ENCODE measurements at regions not wholly inside any gene's neighbourhood (a gene's known extent, or its start where the extent isn't known, plus 50 kb on each side); places are given as distances from the start of the nearest gene placed in this dataset.
"Not testable (repeated sequence)": the region's sequence is repeated elsewhere in the genome, so short reads cannot be mapped to it uniquely, and the experiment has no call there.

DNA sequence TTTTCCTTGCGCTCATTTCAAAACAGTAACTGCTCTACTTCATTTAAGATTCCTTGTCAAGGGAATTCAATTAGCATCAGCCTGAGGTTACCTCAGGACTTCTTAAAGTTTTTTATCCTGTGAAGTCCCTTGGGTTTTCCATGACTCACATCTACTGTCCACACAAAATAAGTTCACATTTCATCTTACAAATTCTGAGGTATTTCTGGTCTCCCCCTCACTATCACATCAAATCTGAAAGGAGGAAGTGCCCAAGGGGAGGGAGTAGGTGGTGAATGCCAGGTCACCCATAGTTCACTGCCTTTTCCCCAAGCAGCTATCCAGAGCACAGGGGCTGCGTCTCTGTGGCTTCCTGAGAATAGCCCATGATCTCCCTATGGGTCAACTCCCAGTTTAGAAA is 227.1 kb upstream of the NREP start:
- FAIRE-seq, result no peak

GRCh38 chr5:111983459-111983858 is 226.5 kb upstream of the NREP start:
- FAIRE-seq (no peak), DNase-seq (ENCODE audit: insufficient read length, low spot score) (no peak)

More for the DNA sequence above, 227.1 kb upstream of the NREP start:
- no peak for DNase-seq (ENCODE audit: insufficient read length, low spot score)

DNA sequence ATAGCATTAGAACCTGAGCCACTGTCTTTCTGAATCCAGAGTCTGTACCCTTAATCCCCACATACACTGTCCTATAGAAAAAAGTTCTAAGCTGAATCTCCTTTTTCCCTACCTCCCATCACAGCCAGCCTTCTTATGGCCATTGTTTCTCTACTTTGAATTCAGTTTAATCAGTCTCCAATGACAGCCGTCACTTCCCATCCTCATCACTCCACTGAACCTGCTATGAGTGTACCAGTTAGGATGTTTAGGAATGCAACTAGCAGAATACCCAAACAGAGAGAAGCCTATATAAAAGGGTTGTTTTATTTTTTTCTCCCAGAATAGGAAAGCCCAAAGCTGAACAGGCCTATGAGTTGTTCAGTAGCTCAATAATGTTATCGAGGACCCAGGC is 220.4 kb upstream of the NREP start:
- no peak for FAIRE-seq
- DNase-seq (ENCODE audit: insufficient read length, low spot score), result no peak

GRCh38 chr5:111976705-111977435 is 219.9 kb upstream of the NREP start:
- FAIRE-seq (no peak), DNase-seq (ENCODE audit: insufficient read length, low spot score) (no peak)

- no peak for DNase-seq (ENCODE audit: insufficient read length, low spot score)
- FAIRE-seq, result no peak
Observed at GRCh38 chr5:111975133-111975532, 218.1 kb upstream of the NREP start.

- no peak for DNase-seq (ENCODE audit: insufficient read length, low spot score)
- no peak for FAIRE-seq
Observed at GRCh38 chr5:111973961-111974360, 217.0 kb upstream of the NREP start.

GRCh38 chr5:111972548-111972947 is 215.6 kb upstream of the NREP start:
- FAIRE-seq (no peak), DNase-seq (ENCODE audit: insufficient read length, low spot score) (no peak)

- FAIRE-seq (no peak), DNase-seq (ENCODE audit: insufficient read length, low spot score) (no peak)
Observed at GRCh38 chr5:111972080-111972479, 215.1 kb upstream of the NREP start.

DNA sequence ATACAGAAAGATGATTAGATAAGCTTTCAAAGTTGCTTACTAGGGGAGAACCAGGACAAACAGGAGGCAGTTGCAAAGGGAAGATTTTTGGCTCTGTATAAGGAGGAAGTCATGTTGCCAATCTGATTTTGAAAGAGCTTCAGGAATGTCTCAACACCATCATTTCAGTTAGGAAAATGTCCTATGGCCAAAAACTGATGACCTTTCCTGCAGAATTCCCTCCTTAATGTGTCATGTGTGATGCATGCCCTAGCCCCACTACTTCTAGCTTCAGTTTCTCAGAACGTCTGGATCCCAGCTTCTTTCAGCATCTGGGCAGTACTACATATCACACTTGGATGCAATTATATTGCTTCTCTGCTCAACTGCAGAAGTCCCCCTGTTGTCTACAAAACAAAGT is 211.5 kb upstream of the NREP start:
- DNase-seq (ENCODE audit: insufficient read length, low spot score) (no peak), FAIRE-seq (no peak)

DNA sequence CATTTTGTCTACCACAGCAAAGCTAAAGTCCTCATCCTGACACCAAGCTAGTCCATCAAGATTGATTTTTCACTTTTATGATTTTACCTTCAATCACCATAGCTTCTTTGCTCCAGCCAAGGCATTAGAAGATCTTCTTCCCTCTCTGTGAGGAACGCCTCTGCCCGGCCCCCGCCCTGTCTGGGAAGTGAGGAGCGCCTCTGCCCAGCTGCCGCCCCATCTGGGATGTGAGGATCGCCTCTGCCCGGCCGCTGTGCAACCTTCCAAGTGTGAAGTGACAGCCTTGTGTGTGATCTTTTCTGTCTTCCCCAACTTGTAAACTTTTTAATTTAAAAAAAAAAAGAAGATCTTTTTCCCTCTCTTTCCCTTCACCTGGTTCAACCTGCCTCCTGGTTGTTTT is 210.5 kb upstream of the NREP start:
- DNase-seq (ENCODE audit: insufficient read length, low spot score) (no peak), FAIRE-seq (no peak)

- DNase-seq (ENCODE audit: insufficient read length, low spot score) (no peak), FAIRE-seq (no peak)
Observed at GRCh38 chr5:111966290-111966689, 209.3 kb upstream of the NREP start.

- DNase-seq (ENCODE audit: insufficient read length, low spot score) (no peak), FAIRE-seq (peak; percentile 51)
Observed at GRCh38 chr5:111963555-111963954, 206.6 kb upstream of the NREP start.

GRCh38 chr5:111962906-111963305 is 205.9 kb upstream of the NREP start:
- FAIRE-seq (no peak), DNase-seq (ENCODE audit: insufficient read length, low spot score) (no peak)

GRCh38 chr5:111961862-111962261 is 204.9 kb upstream of the NREP start:
- FAIRE-seq (no peak), DNase-seq (ENCODE audit: insufficient read length, low spot score) (no peak)

DNA sequence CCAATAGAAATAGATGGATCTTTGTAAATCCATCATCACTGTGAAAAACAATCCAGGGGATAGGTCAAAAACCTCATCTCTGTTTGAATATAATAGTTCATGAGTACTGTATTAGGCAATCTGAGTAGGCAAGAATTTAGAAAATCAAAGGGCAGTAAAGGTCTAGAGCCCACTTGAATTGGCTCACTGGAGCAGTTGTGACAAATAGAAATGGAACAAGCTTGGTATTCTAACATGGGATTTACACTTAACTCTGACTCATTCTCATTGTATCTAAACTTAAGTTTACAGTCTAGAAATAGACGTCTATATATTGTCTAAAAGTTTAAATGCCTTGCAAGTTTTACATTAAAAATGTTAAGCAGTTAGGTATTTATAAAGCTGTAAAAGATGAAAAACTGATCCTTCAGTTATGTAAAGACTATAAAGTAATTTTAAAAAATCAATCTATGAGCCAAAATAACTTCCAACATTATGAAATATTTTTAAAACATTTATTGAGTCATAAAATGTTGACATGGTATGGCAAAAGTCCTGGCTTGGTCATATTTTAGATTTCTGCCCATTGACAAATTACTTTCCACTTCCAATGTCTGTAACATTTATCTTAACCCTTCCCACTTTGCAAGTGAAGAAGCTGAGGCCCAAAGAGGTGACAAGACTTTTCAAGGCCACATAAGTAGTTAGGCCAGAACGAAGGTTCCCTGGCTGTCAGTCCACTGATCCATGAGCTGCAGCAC is 203.7 kb upstream of the NREP start:
- DNase-seq (ENCODE audit: insufficient read length, low spot score), result no peak
- no peak for FAIRE-seq

- no peak for FAIRE-seq
- DNase-seq (ENCODE audit: insufficient read length, low spot score), result no peak
Observed at GRCh38 chr5:111958851-111959250, 201.9 kb upstream of the NREP start.

DNA sequence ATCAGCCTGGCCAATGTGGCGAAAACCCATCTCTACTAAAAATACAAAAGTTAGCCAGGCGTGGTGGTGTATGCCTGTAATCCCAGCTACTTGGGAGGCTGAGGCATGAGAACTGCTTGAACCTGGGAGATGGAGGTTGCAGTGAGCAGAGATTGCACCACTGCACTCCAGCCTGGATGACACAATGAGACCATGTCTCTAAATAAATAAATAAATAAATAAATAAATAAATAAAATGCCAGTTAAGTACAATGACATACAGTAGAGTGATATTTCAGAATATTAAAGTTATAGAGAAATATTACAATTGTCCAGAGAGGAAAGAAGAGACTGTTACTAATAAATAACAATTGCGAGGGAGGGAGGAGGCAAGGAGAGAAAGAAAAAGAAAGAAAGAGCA is 199.8 kb upstream of the NREP start:
- not testable (repeated sequence) for FAIRE-seq; DNase-seq (ENCODE audit: insufficient read length, low spot score)

GRCh38 chr5:111954516-111955395 is 197.8 kb upstream of the NREP start:
- DNase-seq (ENCODE audit: insufficient read length, low spot score), result no peak
- peak; percentile 84 for FAIRE-seq

DNA sequence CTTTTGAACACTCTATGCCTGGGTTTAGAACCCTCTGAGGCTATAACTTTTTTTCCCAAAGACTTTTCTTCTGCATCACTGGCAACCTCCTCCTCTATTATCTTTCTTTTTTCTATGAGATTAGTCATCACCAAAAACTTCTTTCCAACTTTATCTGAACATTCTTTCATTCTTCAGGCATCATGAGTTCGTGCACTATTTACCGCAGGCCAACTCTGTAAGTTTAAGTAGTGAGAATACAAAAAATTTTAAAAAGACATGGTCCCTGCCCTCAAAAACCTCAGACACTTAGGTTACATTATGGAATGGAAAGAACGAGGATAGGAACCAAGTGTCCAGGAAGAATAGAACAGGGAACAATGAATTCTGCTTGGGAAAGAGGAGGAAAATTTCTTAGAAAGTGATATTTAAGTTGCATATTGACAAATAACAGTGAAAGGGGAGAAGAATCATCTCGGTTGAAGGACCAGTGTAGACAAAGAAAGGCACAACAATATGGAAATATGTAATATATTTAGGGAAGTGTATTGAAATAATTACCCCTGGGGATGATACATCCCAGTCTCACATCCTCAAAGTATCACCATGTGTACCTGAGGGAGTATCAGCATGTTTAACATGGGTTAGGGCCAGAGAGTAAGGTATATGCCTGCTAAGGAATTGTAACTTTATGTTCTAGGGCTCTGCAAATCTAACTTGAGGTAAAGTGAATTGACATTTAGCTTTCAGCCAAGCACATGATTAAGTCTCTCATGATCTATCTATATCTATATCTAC is 196.5 kb upstream of the NREP start:
- FAIRE-seq (no peak), DNase-seq (ENCODE audit: insufficient read length, low spot score) (no peak)

- FAIRE-seq (no peak), DNase-seq (ENCODE audit: insufficient read length, low spot score) (no peak)
Observed at GRCh38 chr5:111952555-111952954, 195.6 kb upstream of the NREP start.

- FAIRE-seq, result no peak
- DNase-seq (ENCODE audit: insufficient read length, low spot score), result no peak
Observed at GRCh38 chr5:111950660-111951059, 193.7 kb upstream of the NREP start.

All from GM19239 (cell line).